ENCODE measurements at regions not wholly inside any gene's neighbourhood (a gene's known extent, or its start where the extent isn't known, plus 50 kb on each side); places are given as distances from the start of the nearest gene placed in this dataset.

DNA sequence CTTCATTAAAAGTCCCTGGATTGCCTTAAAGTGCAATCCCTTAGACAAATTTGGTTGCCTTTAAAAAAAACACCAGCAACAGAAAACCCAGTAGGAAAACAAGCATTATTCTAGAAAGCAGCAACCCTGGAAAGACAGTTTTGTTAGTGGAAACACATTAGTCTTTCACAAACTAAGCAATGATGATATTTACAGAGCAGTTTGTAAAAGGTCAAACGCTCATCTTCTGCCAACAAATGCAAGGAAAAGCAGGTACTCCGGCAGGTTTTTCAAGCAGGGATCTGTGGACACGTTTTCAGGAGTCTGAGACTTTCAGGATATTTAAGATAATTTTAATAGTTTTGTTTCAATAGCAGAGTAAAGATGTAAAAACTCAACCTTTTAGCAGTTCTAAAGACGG is 202.2 kb downstream of the EXOC5 start (continued):
- TF ChIP-seq, protein P1, sequence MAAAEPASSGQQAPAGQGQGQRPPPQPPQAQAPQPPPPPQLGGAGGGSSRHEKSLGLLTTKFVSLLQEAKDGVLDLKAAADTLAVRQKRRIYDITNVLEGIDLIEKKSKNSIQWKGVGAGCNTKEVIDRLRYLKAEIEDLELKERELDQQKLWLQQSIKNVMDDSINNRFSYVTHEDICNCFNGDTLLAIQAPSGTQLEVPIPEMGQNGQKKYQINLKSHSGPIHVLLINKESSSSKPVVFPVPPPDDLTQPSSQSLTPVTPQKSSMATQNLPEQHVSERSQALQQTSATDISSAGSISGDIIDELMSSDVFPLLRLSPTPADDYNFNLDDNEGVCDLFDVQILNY (CRISPR knock-in tag; IDR thresholded peaks at IDR 0.05) = no peak
- TF ChIP-seq NFRKB (IDR thresholded peaks at IDR 0.05; ENCODE audit: low read depth) (no peak), ESRRB (CRISPR knock-in tag; IDR thresholded peaks at IDR 0.05; ENCODE audit: borderline replicate concordance) (no peak), NFXL1 (CRISPR knock-in tag; IDR thresholded peaks at IDR 0.05) (no peak), STAG1 (CRISPR knock-in tag; IDR thresholded peaks at IDR 0.05; ENCODE audit: borderline replicate concordance) (no peak), TAF15 (IDR thresholded peaks at IDR 0.05; ENCODE audit: low read depth, low read length) (no peak), MCM7 (IDR thresholded peaks at IDR 0.05) (no peak), HMGN3 (IDR thresholded peaks at IDR 0.05; ENCODE audit: borderline replicate concordance, extremely low read depth, insufficient read length, low read depth, low read length) (no peak)
- TF ChIP-seq, protein P2, sequence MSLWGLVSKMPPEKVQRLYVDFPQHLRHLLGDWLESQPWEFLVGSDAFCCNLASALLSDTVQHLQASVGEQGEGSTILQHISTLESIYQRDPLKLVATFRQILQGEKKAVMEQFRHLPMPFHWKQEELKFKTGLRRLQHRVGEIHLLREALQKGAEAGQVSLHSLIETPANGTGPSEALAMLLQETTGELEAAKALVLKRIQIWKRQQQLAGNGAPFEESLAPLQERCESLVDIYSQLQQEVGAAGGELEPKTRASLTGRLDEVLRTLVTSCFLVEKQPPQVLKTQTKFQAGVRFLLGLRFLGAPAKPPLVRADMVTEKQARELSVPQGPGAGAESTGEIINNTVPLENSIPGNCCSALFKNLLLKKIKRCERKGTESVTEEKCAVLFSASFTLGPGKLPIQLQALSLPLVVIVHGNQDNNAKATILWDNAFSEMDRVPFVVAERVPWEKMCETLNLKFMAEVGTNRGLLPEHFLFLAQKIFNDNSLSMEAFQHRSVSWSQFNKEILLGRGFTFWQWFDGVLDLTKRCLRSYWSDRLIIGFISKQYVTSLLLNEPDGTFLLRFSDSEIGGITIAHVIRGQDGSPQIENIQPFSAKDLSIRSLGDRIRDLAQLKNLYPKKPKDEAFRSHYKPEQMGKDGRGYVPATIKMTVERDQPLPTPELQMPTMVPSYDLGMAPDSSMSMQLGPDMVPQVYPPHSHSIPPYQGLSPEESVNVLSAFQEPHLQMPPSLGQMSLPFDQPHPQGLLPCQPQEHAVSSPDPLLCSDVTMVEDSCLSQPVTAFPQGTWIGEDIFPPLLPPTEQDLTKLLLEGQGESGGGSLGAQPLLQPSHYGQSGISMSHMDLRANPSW (CRISPR knock-in tag; IDR thresholded peaks at IDR 0.05) = no peak

All from K562 (cell line).